Fibroblast of skin of right biceps (primary cell): ENCODE measurements at regions not wholly inside any gene's neighbourhood (a gene's known extent, or its start where the extent isn't known, plus 50 kb on each side); places are given as distances from the start of the nearest gene placed in this dataset.
A peak's percentile ranks its signal among the peaks of the same experiment; 100 is the strongest.

Experiments
- DNase-seq: peaks from one replicate; pipeline ENCODE4 v3.0.0-alpha.2; 2013

- no peak for DNase-seq
These were observed 182.1 kb upstream of the ZRANB2 start for GRCh38 chr1:71262970-71263369.

- DNase-seq: no peak
These were observed 172.1 kb upstream of the ZRANB2 start for GRCh38 chr1:71252900-71253299.

GRCh38 chr1:71245246-71245645, 164.4 kb upstream of the ZRANB2 start:
- DNase-seq: no peak

- DNase-seq: no peak
These were observed 161.4 kb upstream of the ZRANB2 start for GRCh38 chr1:71242239-71242638.

GRCh38 chr1:71240656-71241055, 159.8 kb upstream of the ZRANB2 start:
- peak; percentile 23 for DNase-seq

GRCh38 chr1:71236503-71236902, 155.7 kb upstream of the ZRANB2 start:
- no peak for DNase-seq

- DNase-seq: no peak
These were observed 152.8 kb upstream of the ZRANB2 start for GRCh38 chr1:71233645-71234044.

GRCh38 chr1:71232786-71233185, 152.0 kb upstream of the ZRANB2 start:
- no peak for DNase-seq

- no peak for DNase-seq
These were observed 151.4 kb upstream of the ZRANB2 start for GRCh38 chr1:71232166-71232763.

GRCh38 chr1:71231751-71232150, 150.9 kb upstream of the ZRANB2 start:
- DNase-seq: no peak

GRCh38 chr1:71228742-71229365, 148.0 kb upstream of the ZRANB2 start:
- peak; percentile 10 for DNase-seq

- DNase-seq: peak; percentile 30
These were observed 147.4 kb upstream of the ZRANB2 start for GRCh38 chr1:71228241-71228640.

- no peak for DNase-seq
These were observed 144.0 kb upstream of the ZRANB2 start for GRCh38 chr1:71224741-71225377.

- DNase-seq: no peak
These were observed 143.0 kb upstream of the ZRANB2 start for GRCh38 chr1:71223641-71224340.

GRCh38 chr1:71222668-71223067, 141.8 kb upstream of the ZRANB2 start:
- DNase-seq: peak; percentile 19

- peak; percentile 5 for DNase-seq
These were observed 129.9 kb upstream of the ZRANB2 start for GRCh38 chr1:71210718-71211117.

GRCh38 chr1:71203241-71203640, 122.4 kb upstream of the ZRANB2 start:
- no peak for DNase-seq

- no peak for DNase-seq
These were observed 119.7 kb upstream of the ZRANB2 start for GRCh38 chr1:71200503-71200902.

GRCh38 chr1:71196685-71197084, 115.8 kb upstream of the ZRANB2 start:
- peak; percentile 18 for DNase-seq

GRCh38 chr1:71193153-71193552, 112.3 kb upstream of the ZRANB2 start:
- no peak for DNase-seq

GRCh38 chr1:71191520-71191919, 110.7 kb upstream of the ZRANB2 start:
- no peak for DNase-seq

GRCh38 chr1:71190843-71191242, 110.0 kb upstream of the ZRANB2 start:
- no peak for DNase-seq

GRCh38 chr1:71184410-71184809, 103.6 kb upstream of the ZRANB2 start:
- DNase-seq: no peak

GRCh38 chr1:71179997-71180396, 99.2 kb upstream of the ZRANB2 start:
- DNase-seq: no peak
